Loucy (cell line): ENCODE measurements at regions not wholly inside any gene's neighbourhood (a gene's known extent, or its start where the extent isn't known, plus 50 kb on each side); places are given as distances from the start of the nearest gene placed in this dataset.

ENCODE experiments used
- H2AFZ ChIP-seq: fragments of 200-600 bp; sonication (generic); 2 replicates; pipeline ENCODE4 v1.6.0; 2016; ENCODE audit warnings: antibody characterized with exemption, mild to moderate bottlenecking, low read length, moderate library complexity
- H3F3A ChIP-seq: fragments of 200-600 bp; 2 replicates; pipeline ENCODE4 v1.6.0; 2016; ENCODE audit warnings: antibody characterized with exemption, low read depth, mild to moderate bottlenecking
- H3K27me3 ChIP-seq: fragments of 200-600 bp; sonication (generic); 2 replicates; pipeline ENCODE4 v1.6.1; 2014; ENCODE audit warnings: low read length, mild to moderate bottlenecking; ENCODE audit not compliant: insufficient read depth, poor library complexity, severe bottlenecking
- H3K36me3 ChIP-seq: fragments of 200-600 bp; sonication (generic); 2 replicates; pipeline ENCODE4 v1.6.1; 2016; ENCODE audit warnings: low read length; ENCODE audit not compliant: insufficient read depth
- H3K4me1 ChIP-seq: fragments of 200-600 bp; sonication (generic); 2 replicates; pipeline ENCODE4 v1.5.1; 2014; ENCODE audit warnings: low read length, mild to moderate bottlenecking; ENCODE audit not compliant: insufficient read depth, poor library complexity, severe bottlenecking
- H3K4me2 ChIP-seq: fragments of 200-600 bp; sonication (generic); 2 replicates; pipeline ENCODE4 v1.6.0; 2014; ENCODE audit warnings: antibody characterized with exemption, low read length, low read depth, mild to moderate bottlenecking; ENCODE audit not compliant: poor library complexity, severe bottlenecking
- H3K4me3 ChIP-seq: fragments of 200-600 bp; sonication (generic); 2 replicates; pipeline ENCODE4 v1.5.1; 2014; ENCODE audit warnings: low read length, mild to moderate bottlenecking, mixed read lengths; ENCODE audit not compliant: poor library complexity, severe bottlenecking
- H3K79me2 ChIP-seq: fragments of 200-600 bp; sonication (generic); 2 replicates; pipeline ENCODE4 v1.6.1; 2014; ENCODE audit warnings: low read length; ENCODE audit not compliant: insufficient read depth
- H3K9ac ChIP-seq: fragments of 200-600 bp; sonication (generic); 2 replicates; pipeline ENCODE4 v1.6.0; 2014; ENCODE audit warnings: mild to moderate bottlenecking, low read depth, low read length, moderate library complexity; ENCODE audit not compliant: poor library complexity, severe bottlenecking
- H3K9me2 ChIP-seq: fragments of 200-600 bp; sonication (generic); replicated peaks from 2 replicates; pipeline ENCODE4 v1.6.1; 2016; ENCODE audit warnings: low read depth, low read length, mixed read lengths
- H3K9me3 ChIP-seq: fragments of 200-600 bp; sonication (generic); 2 replicates; pipeline ENCODE4 v1.6.1; 2014; ENCODE audit warnings: mild to moderate bottlenecking, antibody characterized with exemption, low read length, low read depth; ENCODE audit not compliant: insufficient read depth
- H4K20me1 ChIP-seq: fragments of 200-600 bp; sonication (generic); 2 replicates; pipeline ENCODE4 v1.6.0; 2014; ENCODE audit warnings: antibody characterized with exemption, low read length, mild to moderate bottlenecking; ENCODE audit not compliant: insufficient read depth, poor library complexity, severe bottlenecking
- CTCF ChIP-seq: fragments of 200-600 bp; sonication (generic); conservative IDR thresholded peaks from 2 replicates; pipeline ENCODE4 v1.5.1; 2014; ENCODE audit warnings: mild to moderate bottlenecking, antibody characterized with exemption, low read length
- EZH2phosphoT487 ChIP-seq: fragments of 200-600 bp; IDR thresholded peaks from 2 replicates; pipeline ENCODE4 v1.6.1; 2018; ENCODE audit warnings: antibody characterized with exemption, mild to moderate bottlenecking, moderate library complexity, borderline replicate concordance

- Histone ChIP-seq H3K4me3 (no peak overlapping the region), H3K4me1 (no peaks in the 10 kb centered on the region), H3K9ac (no peak overlapping the region), H3K36me3 (no peaks in the 10 kb centered on the region), H3K27me3 (peaks cover 5% of the 10 kb centered on the region), H2AFZ (no peak overlapping the region), H3K9me2 (no peaks in the 10 kb centered on the region), H3F3A (no peaks in the 10 kb centered on the region), H3K79me2 (no peaks in the 10 kb centered on the region), H3K4me2 (no peak overlapping the region), H3K9me3 (no peaks in the 10 kb centered on the region), H4K20me1 (no peaks in the 10 kb centered on the region)
- TF ChIP-seq EZH2phosphoT487, result no peak
- no peak for TF ChIP-seq CTCF
Observed at GRCh38 chr7:26001662-26002244, 150.2 kb upstream of the NFE2L3 start.

- Histone ChIP-seq H3K27me3 (peaks cover 11% of the 10 kb centered on the region), H3K4me3 (no peak overlapping the region), H3F3A (no peaks in the 10 kb centered on the region), H4K20me1 (no peaks in the 10 kb centered on the region), H3K4me1 (no peaks in the 10 kb centered on the region), H3K79me2 (no peaks in the 10 kb centered on the region), H3K4me2 (no peak overlapping the region), H2AFZ (no peak overlapping the region), H3K9ac (no peak overlapping the region), H3K9me2 (no peaks in the 10 kb centered on the region), H3K9me3 (no peaks in the 10 kb centered on the region), H3K36me3 (no peaks in the 10 kb centered on the region)
- TF ChIP-seq EZH2phosphoT487 (no peak), CTCF (no peak)
Observed at GRCh38 chr7:26005683-26006410, 146.2 kb upstream of the NFE2L3 start.

GRCh38 chr7:26006426-26006825 lies 145.6 kb upstream of the NFE2L3 start:
- peaks cover 11% of the 10 kb centered on the region for H3K27me3 ChIP-seq
- no peak for TF ChIP-seq EZH2phosphoT487
- TF ChIP-seq CTCF, result no peak

More at GRCh38 chr7:26006426-26006825, 145.6 kb upstream of the NFE2L3 start:
- no peaks in the 10 kb centered on the region for H3K79me2 ChIP-seq
- H3K4me2 ChIP-seq, result no peak overlapping the region
- no peaks in the 10 kb centered on the region for H3K9me3 ChIP-seq
- H3K36me3 ChIP-seq, result no peaks in the 10 kb centered on the region
- no peak overlapping the region for H2AFZ ChIP-seq
- H3K9me2 ChIP-seq, result no peaks in the 10 kb centered on the region
- H4K20me1 ChIP-seq, result no peaks in the 10 kb centered on the region
- H3K9ac ChIP-seq, result no peak overlapping the region
- H3K4me1 ChIP-seq, result no peaks in the 10 kb centered on the region
- H3K4me3 ChIP-seq, result no peak overlapping the region
- H3F3A ChIP-seq, result no peaks in the 10 kb centered on the region
